HG03575 (cell line): ENCODE measurements at regions not wholly inside any gene's neighbourhood (a gene's known extent, or its start where the extent isn't known, plus 50 kb on each side); places are given as distances from the start of the nearest gene placed in this dataset.

Experiments used
- ATAC-seq: cut with Tn5 transposase; IDR thresholded peaks from one replicate; pipeline ENCODE4 v1.9.1; 2021; ENCODE audit not compliant: unreplicated experiment, insufficient number of reproducible peaks, low FRiP score; ENCODE audit errors: extremely low read depth

DNA sequence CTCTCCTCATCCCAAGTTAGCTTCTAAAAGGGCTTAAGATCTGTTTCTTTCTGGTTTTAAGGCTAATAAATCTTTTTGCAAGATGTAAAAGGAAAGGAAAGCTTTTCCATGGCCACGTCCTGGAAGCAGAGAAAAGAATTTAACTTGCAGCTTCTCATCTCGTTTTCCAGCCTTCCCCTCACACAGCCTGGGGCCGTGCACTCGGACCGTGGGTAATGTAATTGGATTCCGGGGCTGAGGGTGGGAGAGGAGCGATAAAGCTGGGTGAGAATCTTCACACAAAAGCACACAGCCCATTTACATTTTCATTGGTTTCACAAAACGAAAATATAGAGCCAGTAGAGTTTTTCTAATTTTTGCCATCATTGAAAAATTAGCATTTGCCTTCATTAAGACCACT, 91.2 kb downstream of the IRX2 start:
- no peak for ATAC-seq

DNA sequence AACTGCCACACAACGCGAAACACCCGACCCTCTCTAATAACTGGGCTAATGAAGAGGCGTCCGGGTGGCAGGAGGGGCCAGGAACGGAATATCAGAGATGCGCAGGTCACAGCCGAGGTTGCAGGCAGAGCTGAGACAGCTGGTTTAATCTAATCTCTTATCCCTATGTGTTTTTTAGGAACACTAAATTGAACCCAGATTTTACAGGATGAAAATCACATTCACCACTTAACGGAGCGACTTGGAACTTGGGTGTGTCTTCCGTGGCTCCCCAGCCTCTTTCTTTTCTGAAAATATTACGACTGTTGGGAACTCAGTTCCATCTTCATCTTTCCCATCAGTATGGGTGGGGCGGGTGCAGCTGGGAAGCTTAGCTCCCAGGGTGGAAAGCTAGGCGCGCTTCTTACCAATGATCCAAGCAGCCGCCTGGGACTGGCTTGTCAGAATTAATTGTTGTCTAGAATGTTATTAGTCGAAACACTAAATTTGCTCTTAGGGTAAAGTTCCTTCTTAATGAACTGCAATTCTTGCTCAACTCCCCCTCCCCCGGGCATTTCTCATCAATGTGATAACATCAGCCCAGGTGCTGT, 92.5 kb downstream of the IRX2 start:
- ATAC-seq, result no peak

DNA sequence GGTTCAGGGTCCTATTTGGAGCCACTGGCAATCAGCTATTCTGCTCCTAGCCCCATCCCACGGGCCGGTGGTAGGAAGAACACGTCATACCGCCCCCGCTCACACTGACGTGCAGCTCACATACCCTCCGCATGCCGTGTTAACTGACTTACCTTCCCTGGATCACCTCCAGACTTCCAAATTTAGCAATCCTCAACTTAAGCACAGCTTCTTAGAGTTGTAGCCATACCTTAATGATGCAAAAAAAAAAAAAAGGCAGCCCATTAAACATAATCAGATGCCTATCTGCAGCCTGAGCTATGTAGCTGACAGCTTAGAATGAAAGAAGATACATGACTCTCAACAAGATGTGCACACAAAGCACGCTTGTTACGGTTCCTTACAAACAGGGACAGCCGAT, 93.0 kb downstream of the IRX2 start:
- ATAC-seq, result no peak

DNA sequence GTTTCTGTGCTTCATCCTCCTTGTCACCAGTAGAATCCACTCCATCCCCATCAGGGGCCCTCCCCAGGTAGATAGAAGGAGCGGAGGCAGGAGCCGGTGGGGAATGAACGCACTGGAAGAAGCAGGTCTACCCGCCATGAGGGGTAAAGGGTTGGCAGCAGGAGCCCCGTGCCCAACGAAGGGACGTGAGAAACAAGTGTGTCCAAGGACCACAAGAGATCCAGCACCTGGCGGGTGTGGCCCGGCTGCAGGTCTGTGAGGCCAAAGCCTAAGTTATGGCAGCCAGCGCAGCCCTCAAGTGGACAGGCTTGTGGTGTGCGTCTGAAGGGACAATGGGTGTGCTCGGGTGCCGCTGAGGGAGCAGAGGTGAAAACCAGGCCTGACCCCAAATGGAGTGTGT, 94.3 kb downstream of the IRX2 start:
- ATAC-seq, result no peak

DNA sequence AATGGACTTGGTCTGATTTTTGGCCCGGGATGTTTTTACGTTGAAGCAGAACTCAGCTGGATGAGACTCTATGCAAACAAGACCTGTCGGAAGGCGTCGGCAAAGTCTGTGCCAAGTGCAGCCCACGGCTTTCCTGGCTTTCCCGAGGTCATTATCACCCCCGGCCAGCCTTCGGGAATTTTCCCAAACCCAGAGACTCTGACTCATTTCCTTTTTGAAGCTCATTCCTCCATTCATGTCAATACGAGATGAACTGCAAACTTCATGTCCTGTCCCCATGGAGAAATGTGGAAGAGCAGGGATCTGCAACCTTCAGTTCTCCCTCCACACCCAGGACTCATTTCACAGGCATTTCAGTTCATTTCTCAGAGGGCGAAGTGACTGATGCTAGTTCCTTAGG, 95.3 kb downstream of the IRX2 start:
- ATAC-seq, result no peak

DNA sequence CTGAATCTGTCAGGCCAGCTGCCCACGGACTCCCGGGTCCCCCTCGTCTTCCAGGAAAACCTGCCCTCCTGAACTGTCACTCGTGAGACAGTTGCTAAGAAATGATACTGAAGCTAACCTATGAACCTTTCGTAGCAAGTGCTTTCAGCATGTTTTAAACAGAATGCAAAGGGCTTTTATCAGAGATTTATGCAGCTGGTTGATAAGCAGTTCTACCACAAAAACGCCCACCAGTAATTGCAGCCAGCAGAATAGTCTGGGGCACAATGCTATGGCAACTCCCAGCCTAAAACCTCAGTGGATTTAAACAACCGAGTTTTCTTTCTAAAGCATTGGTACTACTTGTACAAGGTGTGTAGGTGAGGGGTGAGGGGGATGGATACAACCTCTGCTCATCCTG, 97.5 kb downstream of the IRX2 start:
- no peak for ATAC-seq

DNA sequence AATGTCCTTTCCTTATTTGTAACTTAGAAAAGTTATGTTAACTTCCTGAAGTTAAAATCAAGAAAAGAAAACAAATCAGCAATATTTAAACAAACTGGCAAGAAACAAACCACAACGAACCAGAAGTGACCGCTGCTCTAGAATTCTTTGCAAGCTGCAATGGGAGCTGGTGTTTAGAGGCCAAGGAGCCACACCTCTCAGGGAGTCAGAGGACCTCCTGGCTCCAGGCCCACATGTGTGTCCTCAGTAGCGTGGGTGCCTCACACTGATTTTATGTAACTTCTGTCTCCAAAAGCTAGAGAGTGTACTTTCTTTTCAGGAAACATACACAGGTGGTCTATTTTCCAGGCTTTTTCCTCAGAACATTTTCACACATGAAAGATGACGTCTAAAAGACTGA, 100.4 kb downstream of the IRX2 start:
- no peak for ATAC-seq

DNA sequence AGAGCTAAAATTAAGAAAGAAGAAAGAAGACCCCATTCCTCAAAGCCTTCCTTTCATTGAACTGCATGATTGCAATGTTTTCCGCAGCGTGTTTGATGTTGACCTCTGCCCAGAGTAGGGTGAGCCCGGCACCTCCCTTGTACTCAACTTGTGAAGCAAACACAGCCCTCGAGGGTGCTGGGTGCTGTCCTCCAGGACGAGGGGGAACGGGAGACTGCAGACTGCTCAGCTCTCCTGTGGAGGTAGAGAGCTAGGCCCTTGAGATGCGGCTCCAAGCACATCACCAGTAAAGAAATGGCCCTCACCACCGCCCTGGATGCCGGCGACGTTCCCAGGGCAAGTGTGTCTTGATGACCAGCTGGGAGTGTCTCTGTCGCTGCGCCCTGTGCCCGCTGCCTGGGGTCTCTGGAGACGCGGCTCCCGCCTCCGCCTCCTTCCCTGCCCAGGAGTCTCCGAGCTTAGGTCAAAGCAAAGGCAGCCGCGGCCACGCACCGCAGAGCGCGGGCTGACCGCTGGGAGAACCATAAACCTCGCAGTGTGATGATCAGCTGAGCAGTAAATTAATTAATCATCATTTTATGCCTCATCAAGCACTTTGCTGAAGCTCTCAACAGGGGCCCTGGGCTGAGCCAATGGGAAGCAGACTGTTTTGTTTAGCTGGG, 108.7 kb downstream of the IRX2 start:
- no peak for ATAC-seq

DNA sequence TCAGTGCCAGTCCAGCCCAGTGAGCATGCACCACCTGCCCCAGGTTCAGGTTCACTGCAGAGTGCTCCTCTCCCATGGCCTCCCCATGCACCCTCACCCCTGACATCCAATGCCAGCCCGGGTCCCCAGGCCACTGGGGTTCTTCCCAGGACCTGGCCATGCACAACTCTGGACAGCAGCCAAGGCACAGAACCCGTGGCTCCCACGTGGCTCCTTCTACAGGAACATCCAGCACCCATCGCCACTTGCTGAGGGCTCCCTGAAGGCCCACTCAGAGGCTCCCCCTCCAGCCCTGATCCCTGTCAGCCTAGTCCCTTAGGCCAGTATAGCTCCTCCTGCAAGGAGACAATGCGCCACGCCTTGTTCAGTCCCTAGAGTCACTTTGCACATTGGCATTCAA, 110.8 kb downstream of the IRX2 start:
- no peak for ATAC-seq

DNA sequence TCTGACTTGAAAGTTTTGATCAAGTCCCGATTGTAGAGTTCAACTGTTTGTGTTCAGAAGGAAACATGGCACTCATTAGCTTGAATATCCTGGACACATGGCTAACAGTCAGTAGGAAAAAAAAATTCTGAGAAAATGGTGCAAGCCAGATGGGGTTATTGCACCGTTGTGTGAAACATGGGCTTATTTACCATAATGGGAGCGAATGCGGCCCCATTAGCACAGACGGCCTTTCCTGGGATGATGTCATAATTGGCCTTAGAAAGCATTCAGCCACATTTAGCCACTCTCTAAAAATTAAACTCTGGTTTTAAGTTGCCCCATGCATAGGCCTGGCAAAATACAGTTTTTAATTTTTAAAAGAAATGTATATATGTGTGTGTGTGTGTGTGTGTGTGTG, 112.1 kb downstream of the IRX2 start:
- no peak for ATAC-seq

DNA sequence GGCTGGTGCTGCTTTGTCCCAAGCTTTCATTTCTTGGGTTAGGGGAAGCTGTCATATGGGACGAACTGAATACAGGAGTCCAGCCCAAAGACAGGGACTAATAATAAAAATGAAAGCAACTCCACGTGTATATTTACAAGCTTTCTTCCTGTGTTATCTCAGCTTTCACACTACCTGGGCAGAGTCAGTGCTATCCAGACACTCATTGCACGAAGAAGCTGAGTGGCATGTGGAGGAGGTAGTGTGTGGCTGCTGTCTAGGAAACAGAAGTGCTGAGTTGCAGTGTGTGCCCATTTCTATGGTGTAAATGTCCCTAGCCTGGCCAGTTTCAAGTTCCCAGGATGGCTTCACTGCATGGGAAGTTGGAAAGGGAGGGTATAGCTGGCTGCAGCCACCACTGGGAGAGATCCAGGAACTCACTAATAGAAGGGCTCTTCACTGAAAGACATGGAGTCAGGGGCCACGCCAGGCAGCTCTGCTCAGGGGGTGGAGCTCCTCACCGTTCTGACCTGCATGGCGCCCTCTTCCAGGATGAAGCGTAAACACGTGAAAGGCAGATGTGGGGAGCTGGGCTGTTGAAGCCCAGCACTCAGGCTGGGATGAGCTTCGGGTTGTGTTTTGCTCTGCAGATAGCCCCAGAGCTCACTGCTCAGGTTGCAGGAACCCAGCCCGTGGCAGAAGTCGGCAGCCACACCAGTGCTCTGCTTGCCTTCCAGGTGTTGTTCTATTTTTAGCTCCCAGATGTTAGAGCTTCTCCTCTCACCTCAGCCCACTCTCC, 116.9 kb downstream of the IRX2 start:
- no peak for ATAC-seq

DNA sequence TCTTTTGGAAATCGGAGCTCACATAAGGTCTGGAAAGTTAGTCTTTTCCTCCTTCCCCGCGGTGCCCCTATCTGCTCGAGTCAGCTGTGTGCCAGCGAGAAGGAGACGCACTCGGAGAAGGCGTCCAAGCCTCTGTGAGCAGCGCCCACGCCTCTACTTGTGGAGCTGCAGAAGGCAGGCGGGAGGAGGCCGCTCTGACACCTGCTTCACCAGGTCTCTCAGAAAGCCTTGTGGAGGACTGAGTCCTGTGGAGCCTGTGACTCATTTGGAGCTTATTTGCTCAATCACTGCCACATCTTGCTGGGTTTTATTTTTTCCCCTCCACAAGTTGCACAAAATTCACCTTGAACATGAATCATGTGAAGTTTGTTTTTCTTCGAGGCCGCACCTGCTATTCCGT, 117.5 kb downstream of the IRX2 start:
- no peak for ATAC-seq

DNA sequence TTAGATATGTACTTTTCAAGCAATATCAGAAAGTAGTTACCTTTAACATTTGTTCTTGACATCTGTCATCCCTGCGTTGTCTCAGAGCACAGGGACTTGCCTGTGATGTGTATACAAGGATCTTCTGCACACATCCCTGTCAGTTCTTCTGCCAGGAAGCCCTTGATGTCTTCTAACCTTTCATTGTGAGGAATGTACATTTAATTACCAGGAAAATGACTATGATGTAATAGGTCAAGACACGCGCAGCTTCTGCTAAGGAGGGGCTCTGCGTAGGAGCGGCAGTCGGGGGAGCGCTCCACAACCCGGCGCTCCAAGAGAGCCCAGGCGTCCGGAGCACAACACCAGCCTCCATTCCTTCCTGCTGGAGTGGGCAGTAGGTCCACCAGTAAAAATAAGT, 119.7 kb downstream of the IRX2 start:
- no peak for ATAC-seq

DNA sequence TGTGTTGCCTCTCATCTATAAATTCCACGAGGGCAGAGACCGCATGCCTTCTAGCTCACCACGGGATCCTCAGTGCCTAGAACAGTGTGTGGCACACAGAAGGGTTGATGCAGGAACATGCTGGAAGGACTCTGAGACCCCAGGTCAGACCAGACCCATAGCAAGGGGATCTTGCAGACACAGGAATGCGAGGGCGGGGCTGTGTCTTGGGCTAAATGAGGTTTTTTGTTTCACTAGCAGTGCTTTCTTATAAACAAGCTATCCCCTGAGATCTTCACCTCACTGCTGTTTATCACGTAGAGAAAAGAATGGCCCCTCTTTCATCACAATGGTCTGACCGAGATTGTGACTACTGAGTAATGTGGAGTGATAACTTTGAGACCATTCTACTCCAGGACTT, 122.4 kb downstream of the IRX2 start:
- no peak for ATAC-seq

DNA sequence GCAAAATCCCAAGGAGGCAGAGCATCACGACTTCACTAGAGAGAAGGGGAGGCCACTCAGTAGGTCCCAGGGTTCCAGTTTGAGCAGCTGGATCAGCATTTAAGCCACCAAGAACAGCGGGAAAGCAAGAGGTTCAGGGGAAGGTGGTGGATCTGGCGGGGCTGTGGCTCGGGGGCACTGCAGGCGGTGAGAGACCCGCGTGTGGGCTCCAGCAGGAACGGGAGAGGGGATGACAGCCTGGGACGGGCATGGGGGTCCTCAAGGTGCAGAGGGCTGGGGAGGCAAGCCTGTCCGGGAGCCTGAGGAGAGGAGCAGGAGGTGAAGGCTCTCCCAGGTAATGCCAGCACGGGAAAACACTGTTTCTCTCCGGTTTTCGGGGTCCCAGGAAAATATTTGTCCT, 123.6 kb downstream of the IRX2 start:
- no peak for ATAC-seq

DNA sequence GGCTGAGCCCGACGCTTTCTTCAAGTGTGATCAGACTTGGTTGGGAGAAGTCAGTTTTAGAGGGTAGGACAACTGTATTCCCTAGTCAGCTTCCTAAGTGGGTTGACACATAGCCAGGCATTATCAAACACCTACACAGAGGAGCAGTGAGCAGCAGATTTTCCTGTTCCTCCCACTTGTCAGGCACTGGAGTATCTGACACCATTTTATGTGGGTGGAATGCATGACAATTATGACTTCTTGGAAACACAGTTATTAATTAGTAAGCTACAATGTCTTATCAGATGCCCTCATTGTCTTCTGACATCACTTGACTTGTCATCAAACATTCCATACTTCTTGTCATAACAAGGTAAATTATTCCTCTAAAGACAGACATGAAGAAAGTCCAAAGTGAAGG, 124.9 kb downstream of the IRX2 start:
- no peak for ATAC-seq

DNA sequence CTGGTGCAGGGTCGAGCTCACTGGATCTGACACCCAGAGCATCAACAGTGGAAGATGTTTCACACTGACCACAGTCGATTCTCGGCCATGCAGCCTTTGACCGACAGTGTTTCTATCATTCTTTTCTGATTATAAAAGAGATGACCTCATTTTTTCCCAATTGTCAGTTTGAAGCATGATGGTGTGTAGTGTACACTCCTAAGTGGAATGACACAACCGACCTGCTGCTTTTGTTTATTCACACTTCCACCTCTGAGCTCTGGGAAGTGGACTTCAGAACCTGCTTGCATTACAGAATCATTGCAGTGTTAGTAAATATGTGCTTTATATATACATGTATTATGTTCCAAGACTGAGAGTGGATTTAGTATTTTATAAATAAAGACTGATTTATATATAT, 128.6 kb downstream of the IRX2 start:
- ATAC-seq, result no peak

DNA sequence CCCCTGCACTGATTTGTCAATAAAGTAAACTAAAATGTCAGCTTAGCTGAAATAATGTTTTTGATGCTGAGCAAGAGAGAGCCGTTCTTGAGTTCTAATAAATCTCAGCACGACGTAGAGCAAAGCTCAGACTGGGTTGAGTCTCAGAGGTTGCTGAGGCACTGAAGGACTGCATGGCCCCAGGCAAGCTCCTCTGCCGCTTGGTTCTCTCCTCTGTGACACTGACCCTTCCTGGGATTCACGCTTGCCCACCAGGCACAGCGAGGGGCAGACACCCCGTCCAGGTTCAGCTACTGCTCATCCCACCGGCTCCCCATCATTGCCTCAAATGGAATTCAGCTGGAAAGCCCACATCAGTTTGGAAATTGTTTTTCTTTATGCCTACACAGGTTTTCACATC, 129.8 kb downstream of the IRX2 start:
- ATAC-seq, result no peak

DNA sequence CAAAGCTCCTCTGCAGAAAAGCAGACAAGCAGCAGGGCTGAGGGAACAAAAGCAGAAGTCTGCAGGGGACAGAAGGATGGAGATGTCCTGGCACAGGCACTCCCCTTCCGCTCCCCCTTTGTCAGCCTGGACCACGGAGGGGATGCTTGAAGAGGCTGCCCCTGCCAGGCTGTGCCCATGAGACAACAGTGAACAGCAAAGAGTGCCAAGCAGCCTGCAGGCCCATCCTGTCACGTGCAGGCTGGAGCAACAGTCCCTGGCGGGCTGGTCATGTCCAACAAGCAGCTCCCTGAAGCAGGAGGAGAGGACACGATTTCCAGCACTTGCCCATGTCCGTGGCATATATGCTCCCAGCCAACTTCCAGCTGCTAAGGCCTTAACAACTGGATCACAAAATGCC, 132.3 kb downstream of the IRX2 start:
- no peak for ATAC-seq

DNA sequence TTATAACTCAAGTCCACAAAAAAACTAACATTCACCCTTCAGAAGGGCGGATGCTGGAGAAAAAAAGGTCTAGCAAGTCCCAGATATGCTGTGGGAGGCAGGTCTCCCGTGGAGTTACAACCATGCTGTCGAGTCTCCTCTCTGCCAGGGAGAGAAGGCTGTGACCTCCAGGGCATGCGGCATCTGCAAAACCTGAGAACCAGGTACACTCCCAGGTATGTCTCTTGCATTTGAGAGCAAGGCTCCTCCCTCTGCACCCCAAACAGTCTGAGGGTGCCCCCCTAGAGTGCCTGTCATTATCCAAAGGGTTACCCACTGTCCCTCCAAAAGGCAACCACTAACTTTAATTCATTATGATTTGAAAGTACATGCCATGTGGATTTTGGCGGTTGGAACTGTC, 134.0 kb downstream of the IRX2 start:
- ATAC-seq, result no peak

DNA sequence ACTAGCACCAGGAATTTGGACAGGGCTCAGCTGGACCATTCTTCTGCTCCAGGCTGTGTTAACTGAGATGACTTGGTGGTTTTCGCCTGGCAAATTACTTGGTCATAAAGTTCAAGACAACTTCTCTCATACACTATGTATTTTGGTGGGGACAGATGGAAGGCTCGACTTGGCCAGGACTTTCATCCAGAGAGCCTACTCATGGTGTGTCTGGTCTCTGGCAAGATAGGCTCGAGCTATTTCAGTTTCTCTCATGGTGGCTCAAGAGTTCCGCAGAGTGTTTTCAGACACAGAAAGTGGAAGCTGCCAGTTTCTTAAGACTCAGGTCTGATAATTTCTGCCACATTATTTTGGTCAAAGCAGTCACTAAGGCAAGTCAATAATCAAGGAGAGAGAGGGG, 135.6 kb downstream of the IRX2 start:
- no peak for ATAC-seq
